ENCODE measurements at regions not wholly inside any gene's neighbourhood (a gene's known extent, or its start where the extent isn't known, plus 50 kb on each side); places are given as distances from the start of the nearest gene placed in this dataset.

DNA sequence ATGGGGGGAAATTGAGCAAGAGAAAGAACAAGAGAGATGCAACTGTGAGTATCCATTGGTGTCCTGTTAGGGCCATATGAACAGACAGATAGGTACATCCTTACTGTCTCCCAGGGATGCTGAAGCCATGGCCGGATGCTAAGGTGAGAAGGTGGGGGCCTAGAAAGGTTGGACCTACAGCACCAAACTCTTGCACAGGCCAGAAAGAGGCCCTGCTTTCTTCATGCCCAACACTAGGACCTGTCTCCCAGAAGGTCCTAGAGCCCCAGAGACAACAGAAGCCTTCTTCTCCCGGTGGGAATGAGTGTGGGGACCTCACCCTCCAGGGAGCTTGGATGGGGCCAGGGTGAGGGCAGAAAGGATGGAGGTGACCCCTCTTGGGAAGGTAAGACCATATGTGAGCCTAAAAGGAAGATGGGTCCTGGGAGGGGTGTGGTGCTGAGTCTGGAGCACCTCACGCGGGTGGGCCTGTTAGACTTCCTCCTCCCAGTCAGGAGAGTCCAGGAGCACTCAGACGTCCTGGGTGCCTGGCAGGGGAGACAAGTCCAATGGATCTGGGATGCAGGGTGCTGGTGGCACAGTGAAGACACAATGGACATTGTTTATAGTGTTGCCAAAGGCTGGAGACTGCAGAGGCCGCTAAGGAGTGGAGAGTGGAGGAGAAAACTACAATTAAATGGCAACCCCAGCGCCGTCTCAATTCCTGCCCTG lies 265.3 kb downstream of the CYP26B1 start:
- TF ChIP-seq EZH2 (IDR thresholded peaks at IDR 0.05; ENCODE audit: insufficient read depth, poor library complexity, severe bottlenecking) (no peak), EZH2phosphoT487 (IDR thresholded peaks at IDR 0.05; ENCODE audit: insufficient read depth, low read depth) (no peak)

Data from GM23248 (cell line).